ENCODE measurements at regions not wholly inside any gene's neighbourhood (a gene's known extent, or its start where the extent isn't known, plus 50 kb on each side); places are given as distances from the start of the nearest gene placed in this dataset.

DNA sequence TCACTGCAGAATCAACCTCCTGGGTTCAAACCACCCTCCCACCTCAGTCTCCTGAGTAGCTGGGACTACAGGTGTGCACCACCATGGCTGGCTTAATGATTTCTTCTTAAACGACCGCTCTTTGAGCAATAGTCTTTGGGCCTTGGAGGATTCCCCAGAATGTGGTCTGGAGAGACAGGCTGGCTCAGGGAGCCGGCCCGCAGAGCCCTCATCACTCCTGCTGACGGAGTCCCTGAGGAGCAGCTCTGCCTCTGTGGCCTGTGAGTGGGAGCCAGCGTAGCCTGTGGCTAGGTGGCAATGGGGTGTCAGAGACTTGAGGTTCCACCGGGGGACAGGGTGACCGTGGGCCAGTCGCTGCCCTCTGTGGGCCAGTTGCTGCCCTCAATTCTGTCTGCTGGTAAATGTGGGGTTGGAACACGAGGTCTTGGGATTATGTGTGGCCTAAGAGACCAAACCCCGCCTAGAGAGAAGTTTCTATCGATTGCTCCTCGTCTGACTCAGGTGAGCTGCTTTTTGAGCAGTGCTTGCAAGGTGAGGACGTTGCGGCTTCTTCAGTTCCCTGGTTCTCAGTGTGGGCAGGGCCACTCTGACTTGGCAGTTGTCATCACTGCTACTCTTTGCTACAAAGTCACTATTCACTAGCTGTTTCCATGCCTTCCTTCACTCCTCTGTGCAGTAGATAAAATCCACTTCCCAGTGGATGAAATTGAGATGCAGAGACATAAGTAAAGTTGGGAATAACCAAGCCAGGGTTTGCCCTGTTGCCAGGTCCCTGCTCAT is 124.8 kb upstream of the NECTIN1 start:
- DNase-seq (ENCODE audit: low spot score), result no peak

DNA sequence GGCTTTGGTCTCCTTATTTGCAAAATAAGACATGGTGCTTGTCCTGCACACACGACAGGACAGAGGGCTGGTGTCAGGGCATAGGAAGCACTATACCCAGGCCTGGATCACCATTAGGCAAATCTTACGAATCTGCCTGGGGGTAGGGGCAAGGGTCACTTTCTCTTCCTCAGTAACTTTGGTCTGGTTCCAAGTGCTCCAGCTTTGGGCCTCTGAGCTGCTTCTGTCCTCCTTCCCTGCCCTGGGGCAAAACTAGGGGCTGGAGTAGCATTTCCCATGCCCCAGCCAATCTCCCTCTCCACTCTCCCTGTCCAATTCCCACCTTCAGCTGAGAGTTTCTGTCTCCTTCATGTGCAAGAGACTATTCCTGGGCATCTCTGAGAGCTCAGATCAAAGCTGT is 123.7 kb upstream of the NECTIN1 start:
- DNase-seq (ENCODE audit: low spot score), result no peak

DNA sequence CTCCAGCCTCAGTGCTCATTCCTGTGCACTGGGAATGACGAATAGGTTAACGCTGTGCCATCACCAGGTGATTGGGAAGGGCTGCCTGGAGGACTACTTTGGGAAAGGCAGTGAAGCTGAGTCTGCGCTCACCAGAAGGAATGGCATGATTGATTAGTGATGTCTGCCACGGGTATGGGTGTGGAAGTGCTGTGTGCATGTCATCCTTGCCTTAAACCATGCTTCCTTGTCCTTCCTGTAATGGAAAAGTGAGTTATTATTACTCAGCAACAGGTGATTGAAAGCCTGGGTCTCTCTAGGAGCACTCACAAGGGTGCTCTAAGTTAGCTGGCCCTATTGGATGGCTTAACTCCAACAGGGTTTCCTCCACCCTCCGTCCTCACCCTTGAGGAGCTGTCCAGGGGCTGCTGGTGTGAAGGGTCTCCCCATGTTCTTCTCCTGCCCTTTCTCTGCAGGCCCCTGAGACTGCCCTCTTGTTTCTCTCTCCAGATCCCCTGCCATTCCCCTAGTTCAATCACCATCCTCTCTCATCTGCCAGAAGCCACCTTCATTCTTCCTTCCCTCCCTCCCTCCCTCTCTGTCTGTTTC is 121.9 kb upstream of the NECTIN1 start:
- no peak for DNase-seq (ENCODE audit: low spot score)

DNA sequence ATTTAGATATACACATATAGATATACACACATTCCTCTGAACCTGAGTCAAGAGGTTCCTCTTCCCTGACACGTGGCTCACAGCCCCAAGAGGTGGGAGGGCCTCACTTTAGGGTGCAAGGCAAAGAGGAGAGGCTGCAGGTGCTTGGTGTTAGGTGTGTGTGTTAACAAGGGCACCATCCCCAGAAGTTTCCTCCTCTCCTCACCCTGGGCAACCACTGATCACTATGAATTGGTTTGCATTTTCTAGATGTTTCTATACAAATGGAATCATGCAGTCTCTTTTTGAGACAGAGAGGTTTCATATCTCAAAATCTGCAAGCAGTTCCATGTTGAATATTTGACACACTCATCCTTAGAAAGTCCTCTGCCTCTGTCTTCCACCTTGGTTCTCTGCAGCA is 120.9 kb upstream of the NECTIN1 start:
- no peak for DNase-seq (ENCODE audit: low spot score)

DNA sequence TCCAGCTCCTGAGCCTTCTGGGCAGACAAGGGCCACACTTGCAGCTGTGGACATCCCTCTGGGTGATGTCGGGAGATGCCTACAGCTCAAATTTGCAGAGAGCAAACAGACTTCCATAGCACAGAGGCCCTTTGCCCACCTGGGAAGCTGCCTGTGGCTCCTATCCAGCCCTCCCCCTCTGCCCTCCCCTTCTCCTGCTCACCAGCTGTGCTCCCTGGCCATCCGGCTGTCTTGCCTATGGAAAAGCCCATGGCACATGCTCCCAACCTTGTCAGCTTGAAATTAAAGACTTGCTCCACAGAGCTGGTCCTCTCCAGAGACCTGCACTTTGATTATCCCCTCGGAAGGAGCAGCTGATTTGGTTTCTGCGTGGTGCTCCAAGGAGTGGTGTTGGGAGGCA is 118.9 kb upstream of the NECTIN1 start:
- no peak for DNase-seq (ENCODE audit: low spot score)

DNA sequence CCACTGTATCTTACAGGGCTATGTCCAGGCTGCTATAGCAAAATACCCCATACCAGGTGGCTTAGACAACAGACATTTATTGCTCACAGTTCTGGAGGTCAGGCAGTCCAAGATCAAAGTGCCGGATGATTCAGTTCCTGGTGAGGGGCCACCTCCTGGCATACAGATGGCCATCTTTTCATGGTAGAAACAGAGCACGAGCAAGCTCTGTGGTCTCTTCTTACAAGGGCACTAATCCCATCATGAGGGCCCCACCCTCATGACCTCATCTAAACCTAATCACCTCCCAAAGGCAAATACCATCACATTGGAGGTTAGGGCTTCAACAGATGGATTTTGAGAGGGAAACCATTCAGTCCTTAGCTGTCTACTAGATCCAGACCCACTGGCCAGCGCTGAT is 117.4 kb upstream of the NECTIN1 start:
- DNase-seq (ENCODE audit: low spot score), result no peak

DNA sequence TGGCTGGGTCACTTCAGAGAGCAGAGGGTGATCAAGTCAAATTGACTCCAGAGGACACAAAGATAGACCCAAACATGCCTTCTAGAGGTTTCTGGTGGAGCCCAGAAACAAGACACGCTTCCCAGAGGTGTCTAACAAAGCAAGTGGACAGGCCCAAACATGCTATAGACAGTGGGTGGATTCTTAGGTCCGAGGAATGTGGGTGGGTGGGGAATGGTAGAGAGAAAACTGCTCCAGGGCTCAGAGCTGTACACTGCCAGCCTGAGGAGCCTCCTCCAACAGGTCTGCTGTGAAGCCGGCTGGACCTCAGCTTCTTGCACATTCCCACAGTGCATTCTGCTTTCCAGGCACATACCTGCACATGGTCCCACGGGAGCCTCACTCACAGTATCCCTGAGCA is 116.8 kb upstream of the NECTIN1 start:
- no peak for DNase-seq (ENCODE audit: low spot score)

DNA sequence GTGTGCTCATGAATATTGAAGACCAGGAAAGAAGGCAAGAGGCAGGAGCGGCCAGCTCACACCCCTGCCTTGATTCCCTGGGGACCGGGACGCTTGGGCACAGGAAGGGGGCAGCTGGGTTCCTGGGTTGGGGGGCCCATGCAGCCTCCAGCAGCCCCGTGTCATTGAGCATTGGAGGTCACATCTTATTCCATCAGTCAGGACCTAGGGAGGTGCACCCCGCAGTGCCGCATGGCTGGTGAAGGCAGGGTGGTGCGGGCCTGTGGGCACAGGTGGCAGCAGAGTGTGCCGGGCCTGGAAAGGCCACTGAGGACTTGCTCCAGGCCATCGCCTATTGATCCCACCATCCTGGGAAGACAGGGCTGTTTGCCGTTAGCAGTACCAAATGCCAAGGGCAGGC is 116.3 kb upstream of the NECTIN1 start:
- no peak for DNase-seq (ENCODE audit: low spot score)

DNA sequence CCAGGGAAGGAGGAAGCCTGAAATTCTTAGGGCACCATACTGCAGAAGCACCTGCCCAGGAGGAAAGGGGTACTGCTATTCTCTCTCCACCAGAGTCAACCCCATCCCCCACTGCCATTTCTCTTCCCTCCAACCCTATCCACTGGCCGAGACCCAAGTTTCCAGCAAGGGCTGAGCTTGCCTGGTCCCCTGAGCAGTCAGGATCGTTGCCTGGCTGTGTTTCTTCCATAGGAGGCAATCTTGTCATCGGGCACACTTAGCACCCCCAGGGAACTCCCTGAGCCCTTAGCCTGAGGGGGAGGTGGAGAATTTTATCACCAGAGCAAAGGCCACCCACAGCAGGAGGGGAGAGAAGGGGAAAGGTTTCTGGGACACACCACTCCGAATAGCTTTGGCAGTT is 115.8 kb upstream of the NECTIN1 start:
- no peak for DNase-seq (ENCODE audit: low spot score)

DNA sequence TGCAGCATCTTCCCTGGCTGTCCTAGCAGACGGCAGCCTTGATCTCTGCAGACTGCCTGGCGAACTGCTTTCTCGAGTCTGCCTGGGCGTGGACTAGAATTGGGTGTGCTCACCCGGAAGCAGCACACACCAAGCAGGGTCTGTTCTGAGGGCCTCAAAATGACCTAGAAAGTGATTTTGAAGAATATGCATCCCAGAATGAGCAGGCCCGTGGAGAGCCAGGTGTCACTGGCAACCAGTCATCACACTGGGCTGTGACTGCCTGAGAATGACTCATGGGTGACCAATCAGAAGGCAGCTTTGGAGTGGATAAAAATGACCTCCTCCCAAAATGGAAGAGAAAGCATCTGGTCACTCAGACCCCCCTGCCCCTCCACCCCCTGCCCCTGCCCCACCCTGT is 114.9 kb upstream of the NECTIN1 start:
- peak; percentile 44 for DNase-seq (ENCODE audit: low spot score)

DNA sequence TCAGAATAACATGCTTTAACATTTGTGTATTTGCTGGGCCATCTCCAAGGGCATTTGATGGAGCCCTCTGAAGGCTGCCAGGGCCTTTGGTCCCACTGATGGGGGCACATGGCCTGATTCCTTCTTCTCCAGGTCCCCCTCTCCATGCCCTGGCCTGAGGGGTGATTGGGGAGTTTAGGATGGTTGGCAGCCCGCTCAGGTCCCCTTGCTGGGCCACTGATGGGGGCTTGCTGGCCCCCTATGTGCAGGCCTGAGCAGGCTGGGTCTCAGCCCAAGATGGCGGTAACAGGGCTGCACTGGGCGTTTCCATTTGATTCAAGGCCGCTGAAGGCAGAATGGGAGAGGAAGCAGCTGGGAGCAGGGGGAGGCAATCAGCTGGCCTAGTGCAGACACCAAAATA is 113.7 kb upstream of the NECTIN1 start:
- DNase-seq (ENCODE audit: low spot score), result no peak

DNA sequence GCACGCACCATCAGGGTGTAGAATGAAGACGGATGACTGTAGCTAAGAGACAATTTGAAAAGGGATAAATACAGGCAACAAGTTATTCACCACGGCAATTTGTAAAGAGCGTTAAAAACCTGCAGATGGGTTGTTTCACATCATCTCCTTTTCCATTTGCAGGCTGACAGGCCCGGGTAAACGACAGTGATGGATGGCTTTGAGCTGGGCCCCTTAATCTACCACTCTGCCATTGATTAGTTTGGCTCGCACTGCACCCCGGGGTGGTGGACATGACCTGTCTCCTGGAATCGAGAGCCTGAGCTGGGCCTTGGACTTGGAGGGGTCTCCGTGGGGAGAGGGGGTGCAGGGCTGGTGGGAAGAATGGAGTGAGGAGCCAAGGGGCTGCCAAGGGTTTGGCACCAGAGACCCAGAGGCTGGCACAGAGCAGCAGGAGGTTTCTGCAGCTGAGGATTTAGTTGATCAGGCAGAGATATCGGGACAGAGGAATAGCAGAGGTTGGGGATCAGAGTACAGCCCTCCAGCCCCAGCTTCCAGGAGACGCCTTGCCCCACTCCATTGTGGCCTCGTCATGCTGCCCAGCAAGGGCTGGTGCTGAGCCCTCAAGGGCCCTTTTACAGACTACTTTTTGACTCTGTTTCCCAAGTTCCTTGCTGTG is 110.6 kb upstream of the NECTIN1 start:
- no peak for DNase-seq (ENCODE audit: low spot score)

DNA sequence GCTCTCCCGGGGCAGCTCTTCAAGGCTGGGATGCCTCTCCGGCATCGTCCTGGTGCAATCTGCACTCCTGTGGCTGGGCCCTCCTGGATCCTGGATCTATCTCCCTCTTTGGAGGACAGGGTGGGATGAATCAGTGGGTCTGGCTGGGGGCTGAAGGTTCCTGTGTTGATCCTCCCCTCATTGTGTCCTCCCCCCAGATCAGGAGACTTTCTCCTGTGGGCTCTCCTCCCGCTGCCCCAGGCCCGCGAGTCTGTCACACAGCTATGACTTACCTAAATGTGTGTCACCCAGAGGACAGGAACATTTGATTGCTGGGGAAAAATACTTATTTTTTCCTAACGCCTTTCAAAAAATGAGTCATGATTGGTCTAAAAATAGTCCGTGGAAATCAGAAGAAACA is 106.8 kb upstream of the NECTIN1 start:
- DNase-seq (ENCODE audit: low spot score), result no peak

DNA sequence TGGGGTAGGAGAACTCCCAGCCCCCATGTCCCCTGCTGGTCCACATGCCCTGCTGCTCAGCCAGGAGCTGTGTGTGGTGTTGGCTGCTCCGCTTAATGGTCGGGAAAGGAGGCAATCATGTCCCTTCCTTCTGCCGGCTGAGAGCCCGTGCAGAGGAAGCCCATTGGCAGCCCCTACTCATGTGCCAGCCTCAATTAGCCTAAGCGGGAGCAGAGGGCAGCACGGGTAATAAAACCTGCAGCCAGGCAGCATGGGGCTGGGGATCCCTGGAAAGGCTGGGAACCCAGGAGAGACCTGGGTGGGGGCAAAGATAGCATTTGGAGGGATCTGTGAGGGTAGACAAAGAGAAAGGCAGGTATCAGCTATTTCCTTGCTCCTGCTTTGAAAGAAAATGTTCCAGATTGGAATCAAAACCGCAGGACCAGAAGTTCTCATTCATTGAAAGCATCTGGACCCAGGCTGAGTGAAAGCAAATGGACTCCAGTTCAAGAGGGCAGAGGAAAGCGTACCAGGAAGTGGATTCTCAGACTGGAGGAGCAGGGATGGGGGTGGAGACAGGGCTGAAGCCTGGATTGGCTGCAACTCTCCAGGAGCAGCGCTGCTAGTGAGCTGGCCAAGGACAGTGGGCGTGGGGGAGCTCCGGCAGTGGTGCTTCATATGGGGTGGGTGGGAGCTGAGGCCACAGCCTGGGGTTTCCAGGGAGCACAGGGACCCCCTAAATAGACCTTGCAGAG is 103.4 kb upstream of the NECTIN1 start:
- DNase-seq (ENCODE audit: low spot score), result no peak

DNA sequence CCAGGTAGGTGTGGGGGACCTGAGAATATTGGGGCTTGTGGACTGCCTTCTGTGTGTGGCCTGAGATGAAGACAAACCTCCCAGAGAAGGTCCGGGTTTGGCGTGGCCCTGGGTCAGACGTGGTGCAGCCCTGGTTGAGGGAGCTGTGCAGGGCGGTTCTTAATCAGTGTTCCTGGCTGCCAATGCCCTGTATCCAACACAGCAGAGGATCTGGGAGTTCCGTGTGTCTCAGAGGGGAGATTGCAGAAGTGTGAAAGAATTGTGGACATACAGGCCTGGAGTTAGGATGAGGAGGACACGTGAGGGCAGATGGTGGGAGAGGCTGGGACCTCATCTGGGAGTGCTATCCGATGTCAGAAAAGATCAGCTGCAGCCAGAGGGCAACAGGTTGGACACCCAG is 102.0 kb upstream of the NECTIN1 start:
- DNase-seq (ENCODE audit: low spot score), result no peak

DNA sequence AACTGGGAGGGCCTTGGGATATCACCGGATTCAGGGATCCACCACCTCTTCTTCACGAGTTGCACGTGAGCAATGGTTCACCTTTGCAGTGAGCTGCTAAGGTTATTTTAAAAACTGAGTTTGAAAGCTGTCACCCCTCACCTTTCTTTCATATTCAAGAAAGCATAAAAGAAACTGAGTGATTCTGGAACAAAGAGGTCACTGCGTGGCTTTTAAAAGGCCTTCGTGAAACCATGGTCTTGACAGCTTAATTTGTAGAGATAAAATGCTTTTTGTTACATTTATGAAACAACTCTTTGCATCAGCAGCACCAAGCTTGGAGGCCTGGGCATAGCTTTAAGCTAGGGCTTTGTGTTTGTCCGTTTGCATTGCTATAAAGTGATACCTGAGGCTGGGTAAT is 101.4 kb upstream of the NECTIN1 start:
- DNase-seq (ENCODE audit: low spot score), result no peak

DNA sequence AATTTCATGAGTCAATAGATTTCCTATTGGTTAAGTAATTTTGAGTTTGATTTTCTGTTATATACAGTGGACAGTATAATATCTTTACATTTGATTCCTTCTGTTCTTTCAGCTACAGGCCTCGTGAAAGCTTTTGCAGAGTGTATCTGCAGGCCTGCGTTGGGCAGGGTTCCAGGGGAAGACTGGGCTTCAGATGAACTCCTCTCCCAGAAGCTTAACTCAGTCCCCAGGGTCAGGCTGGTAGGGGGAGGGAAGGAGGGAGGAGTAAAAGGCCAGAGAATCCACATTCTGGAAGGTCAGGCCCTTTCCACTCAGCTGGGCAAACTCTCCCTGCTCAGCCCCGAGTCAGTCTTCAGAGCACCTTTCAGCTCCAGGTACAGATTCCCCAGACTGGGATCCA is 100.4 kb upstream of the NECTIN1 start:
- no peak for DNase-seq (ENCODE audit: low spot score)

DNA sequence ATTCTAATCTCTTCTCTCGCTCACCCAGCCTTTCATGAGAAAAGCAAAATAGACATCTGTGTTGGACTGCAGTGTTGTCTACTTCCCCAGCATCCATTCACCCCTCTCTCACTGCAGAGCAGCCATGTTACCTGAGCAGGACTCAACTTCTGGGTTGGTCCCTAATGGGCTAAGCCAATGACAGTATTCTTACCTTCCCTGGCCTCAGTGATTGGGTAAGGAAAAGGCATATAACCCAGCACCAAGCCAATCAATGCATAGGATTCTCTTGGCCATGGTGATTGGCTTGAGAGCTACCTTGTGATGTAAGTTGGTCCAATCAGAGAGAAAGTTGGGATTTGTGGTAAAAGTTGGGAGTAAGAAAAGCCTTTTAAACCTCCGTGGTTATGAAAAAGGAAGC is 99.8 kb upstream of the NECTIN1 start:
- DNase-seq (ENCODE audit: low spot score), result no peak

DNA sequence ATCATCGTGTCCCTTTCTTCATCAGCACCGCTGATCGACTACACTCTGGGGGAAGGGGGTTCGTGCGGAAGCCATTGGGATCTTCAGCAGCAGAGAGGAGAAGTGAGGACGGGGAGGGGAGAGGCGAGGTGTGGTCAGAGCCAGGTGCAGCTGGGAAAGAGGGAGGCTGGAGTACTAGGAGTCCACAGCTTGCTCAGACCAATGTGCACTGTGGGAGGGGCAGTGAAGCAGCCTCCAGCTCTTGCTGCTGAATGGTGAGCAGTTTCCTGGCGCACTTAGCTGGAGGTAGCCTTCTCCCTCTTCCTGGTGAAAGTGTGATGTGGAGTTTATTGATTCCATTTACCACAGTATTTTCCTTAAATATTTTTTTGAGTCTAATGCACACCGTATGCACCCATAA is 99.0 kb upstream of the NECTIN1 start:
- DNase-seq (ENCODE audit: low spot score), result no peak

DNA sequence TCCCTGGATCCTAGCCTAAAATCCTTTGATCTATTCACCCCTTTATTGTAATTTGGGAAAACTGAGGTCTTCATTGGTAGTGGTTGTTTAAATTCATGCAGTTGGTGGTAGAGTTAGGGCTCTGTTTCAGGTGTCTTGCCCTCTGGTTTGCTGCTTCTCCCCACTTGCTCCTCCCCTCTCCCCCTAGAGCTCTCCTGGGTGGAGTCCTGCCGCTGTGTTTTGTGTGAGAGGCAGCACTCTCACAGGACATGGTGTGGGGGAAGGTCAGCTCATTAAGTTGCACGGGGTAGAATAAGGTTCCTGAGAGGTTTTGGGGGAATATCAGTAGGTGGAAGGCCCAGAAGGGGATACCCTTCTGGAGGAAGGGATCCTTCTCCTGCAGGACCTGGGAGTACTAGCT is 98.1 kb upstream of the NECTIN1 start:
- no peak for DNase-seq (ENCODE audit: low spot score)

DNA sequence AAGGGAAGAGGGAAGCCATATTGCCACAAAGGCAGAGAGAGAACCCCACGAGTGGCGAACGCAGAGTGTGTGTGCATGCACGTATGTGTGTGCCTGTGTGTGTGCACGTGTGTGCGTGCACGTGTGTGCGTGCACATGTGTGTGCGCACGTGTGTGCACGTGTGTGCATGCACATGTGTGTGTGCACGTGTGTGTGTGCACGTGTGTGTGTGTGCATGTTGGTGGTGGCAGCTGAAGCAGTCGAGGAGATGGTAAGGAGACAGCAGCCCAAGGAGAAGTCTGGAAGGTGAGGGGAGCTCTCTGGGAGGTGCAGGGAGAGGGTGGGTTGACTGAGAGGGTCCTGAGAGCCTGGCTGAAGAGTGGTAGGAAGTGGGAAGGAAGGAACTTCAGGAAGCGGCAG is 94.1 kb upstream of the NECTIN1 start:
- DNase-seq (ENCODE audit: low spot score), result no peak

DNA sequence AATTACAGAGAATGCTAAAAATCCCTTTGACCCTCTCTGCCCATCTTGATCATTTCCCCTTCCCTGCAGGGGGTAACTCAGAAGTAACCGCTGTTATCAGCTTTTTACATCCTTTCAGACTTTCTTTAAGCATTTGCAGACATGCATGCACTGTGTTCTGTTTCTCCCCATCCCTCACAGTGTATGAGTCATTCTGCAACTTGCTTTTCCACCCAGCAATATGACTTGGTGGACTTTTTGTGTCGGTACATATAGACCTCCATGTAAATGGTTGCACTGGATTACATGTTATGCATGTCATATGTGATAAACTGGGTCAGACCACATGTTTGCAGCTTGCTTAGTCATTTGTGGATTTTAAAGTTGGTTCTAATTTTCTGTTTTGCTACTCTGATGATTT is 87.7 kb upstream of the NECTIN1 start:
- DNase-seq (ENCODE audit: low spot score), result no peak

DNA sequence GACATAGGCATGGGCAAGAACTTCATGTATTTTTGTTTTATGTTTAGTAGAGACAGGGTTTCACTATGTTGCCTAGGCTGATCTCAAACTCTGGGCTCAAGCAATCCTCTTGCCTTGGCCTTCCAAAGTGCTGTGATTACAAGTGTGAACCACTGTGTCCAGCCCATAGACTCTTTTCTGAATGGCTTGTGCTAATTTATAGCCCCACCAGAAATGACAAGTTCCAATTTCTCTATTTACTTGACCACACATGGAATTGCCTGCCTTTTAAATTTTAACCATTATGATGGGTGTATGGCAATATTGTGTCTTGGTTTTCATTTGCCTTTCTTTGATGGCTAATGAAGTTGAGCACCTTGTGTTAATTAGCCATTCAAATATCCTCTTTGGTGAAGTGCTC is 85.8 kb upstream of the NECTIN1 start:
- no peak for DNase-seq (ENCODE audit: low spot score)

All from RKO (cell line).